Right atrium auricular region (tissue), 2 donors: ENCODE measurements at regions not wholly inside any gene's neighbourhood (a gene's known extent, or its start where the extent isn't known, plus 50 kb on each side); places are given as distances from the start of the nearest gene placed in this dataset.

ENCODE experiments used
- DNase-seq: peaks from one replicate; pipeline ENCODE4 v3.0.0-alpha.2; 2019; ENCODE audit warnings: low spot score
- H3K27ac ChIP-seq, 2 donors: fragments of 200-600 bp; sonication (generic); 1 replicate in 1 of 2; 2 replicates in 1 of 2; pipeline ENCODE4 v1.5.1; 2016 to 2019
- H3K27me3 ChIP-seq, 2 donors: fragments of 200-600 bp; sonication (generic); one replicate each; pipeline versions ENCODE4 v1.5.1 to v1.6.0; 2017 to 2019
- H3K36me3 ChIP-seq: fragments of 200-600 bp; sonication (generic); one replicate; pipeline ENCODE4 v1.5.1; 2016
- H3K4me1 ChIP-seq, 2 donors: fragments of 200-600 bp; sonication (generic); one replicate each; pipeline versions ENCODE4 v1.5.1 to v1.6.0; 2017 to 2019
- H3K4me3 ChIP-seq, 2 donors: fragments of 200-600 bp; sonication (generic); 1 replicate in 1 of 2; 2 replicates in 1 of 2; pipeline ENCODE4 v1.5.1; 2017 to 2019; ENCODE audit warnings: mild to moderate bottlenecking in 1 of 2, moderate library complexity in 1 of 2
- H3K9me3 ChIP-seq, 2 donors: fragments of 200-600 bp; sonication (generic); one replicate each; pipeline ENCODE4 v1.5.1; 2019
- CTCF ChIP-seq, 2 donors: fragments of 200-600 bp; sonication (generic); IDR thresholded peaks; one replicate each; pipeline ENCODE4 v1.5.1; 2019; ENCODE audit warnings: antibody characterized with exemption in 2 of 2

GRCh38 chr13:40458720-40458990, 207.8 kb downstream of the FOXO1 start:
- H3K4me1 ChIP-seq = no peaks in the 10 kb centered on the region
- H3K36me3 ChIP-seq = no peaks in the 10 kb centered on the region
- DNase-seq = no peak
- H3K27ac ChIP-seq = no peak overlapping the region
- no peaks in the 10 kb centered on the region for H3K27me3 ChIP-seq
- H3K4me3 ChIP-seq = no peak overlapping the region
- H3K9me3 ChIP-seq = no peaks in the 10 kb centered on the region
- no peak for TF ChIP-seq CTCF (IDR thresholded peaks at IDR 0.05)

DNA sequence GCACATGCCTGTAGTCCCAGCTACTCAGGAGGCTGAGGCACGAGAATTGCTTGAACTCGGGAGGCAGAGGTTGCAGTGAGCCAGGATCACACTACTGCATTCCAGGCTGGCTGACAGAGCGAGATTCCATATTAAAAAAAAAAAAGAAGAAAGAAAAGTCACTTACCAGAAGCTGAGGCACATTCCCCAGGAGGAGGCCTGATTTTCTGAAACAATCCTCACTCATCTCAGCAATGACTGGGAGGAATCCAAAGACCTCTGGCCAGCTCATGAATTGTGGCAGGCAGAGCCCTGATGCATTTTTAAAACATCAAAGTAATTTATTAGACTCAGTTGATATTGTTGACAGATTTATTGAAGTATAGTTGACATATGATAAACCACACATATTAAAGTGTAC, 206.3 kb downstream of the FOXO1 start:
- Histone ChIP-seq H3K9me3 (no peaks in the 10 kb centered on the region), H3K27ac (no peak overlapping the region)

DNA sequence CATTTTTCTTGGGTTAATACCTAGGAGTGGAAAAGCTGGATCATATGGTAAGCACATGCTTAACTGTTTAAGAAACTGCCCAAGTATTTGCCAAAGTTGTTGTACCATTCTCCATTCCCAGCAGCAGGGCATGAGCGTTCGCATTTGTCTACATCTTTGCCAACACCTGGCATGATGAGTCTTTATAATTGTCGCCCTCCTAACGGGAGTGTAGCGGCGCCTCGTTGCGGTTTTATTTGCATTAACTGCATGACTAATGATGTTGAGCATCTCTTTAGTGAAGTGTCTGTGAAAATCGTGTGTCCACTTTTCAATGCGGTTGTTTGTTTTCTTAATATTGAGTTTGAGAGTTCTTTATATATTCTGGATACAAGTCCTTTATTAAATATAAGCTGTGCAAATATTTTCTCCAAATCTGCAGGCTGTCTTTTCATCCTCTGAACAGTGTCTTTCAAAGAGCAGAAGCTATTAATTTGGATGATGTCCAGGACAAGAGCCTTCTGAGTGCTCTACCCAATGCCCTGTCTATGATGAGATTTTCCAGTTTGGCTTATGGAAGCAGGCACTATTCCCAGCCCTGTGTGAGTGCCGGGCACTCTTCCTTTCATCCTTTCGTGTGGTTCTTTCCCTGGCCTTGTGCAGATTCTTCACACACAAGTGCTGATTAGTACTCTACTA, 202.0 kb downstream of the FOXO1 start:
- TF ChIP-seq CTCF (IDR thresholded peaks at IDR 0.05) = no peak
- no peak for DNase-seq
- no peaks in the 10 kb centered on the region for H3K36me3 ChIP-seq
- H3K4me1 ChIP-seq = no peaks in the 10 kb centered on the region
- H3K27ac ChIP-seq = no peak overlapping the region
- H3K4me3 ChIP-seq = no peak overlapping the region
- H3K9me3 ChIP-seq = no peaks in the 10 kb centered on the region
- no peaks in the 10 kb centered on the region for H3K27me3 ChIP-seq

More for the DNA sequence above, 206.3 kb downstream of the FOXO1 start:
- Histone ChIP-seq H3K27me3 (no peaks in the 10 kb centered on the region), H3K4me3 (no peak overlapping the region), H3K4me1 (no peaks in the 10 kb centered on the region), H3K36me3 (no peaks in the 10 kb centered on the region)
- TF ChIP-seq CTCF (IDR thresholded peaks at IDR 0.05) = no peak
- DNase-seq = no peak

DNA sequence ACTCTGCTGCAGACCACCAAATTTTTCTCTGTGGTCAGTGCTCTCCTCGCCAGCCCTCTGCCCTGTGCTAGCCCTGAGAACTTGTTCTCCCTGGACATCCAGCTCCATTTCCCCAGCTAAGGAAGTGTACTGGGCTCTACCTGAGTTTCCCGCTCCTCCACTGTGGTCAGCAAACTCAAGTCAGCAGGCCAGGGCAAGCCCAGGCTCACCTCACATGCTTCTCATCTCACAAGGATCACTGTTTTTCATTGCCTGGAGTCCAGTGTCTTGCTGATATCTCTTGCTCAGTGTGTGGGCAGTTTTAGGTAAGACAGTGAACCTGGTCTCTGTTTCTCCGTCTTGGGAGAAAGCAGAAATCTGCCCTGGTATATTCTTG, 201.4 kb downstream of the FOXO1 start:
- no peaks in the 10 kb centered on the region for H3K9me3 ChIP-seq
- no peaks in the 10 kb centered on the region for H3K36me3 ChIP-seq
- no peak overlapping the region for H3K27ac ChIP-seq
- H3K4me1 ChIP-seq = peaks cover 0 to under 1% of the 10 kb centered on the region in 2 donors
- no peak for TF ChIP-seq CTCF (IDR thresholded peaks at IDR 0.05)
- no peaks in the 10 kb centered on the region for H3K27me3 ChIP-seq
- H3K4me3 ChIP-seq = no peak overlapping the region
- no peak for DNase-seq

DNA sequence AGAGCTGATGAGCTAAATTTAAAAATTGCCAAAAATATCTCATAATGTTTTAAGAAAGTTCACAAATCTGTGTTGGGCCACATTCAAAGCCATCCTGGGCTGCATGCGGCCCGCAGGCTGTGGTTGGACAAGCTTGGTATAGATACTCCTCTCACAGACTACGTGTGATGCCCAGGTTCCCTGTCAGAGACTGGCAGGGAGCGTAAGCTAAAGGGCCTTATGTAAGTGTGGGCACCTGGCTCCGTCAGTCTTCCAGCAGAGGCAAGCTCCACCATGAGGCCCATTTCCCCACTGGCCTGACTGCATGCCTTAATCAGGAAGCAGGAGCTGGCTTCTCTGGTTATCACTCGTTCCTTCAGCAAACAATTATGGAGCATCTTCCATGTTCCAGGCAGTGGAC, 200.2 kb downstream of the FOXO1 start:
- no peak for DNase-seq
- Histone ChIP-seq H3K27ac (no peak overlapping the region), H3K27me3 (no peaks in the 10 kb centered on the region), H3K4me3 (no peak overlapping the region), H3K36me3 (no peaks in the 10 kb centered on the region), H3K9me3 (no peaks in the 10 kb centered on the region), H3K4me1 (peaks cover 0 to 6% of the 10 kb centered on the region in 2 donors)
- no peak for TF ChIP-seq CTCF (IDR thresholded peaks at IDR 0.05)

DNA sequence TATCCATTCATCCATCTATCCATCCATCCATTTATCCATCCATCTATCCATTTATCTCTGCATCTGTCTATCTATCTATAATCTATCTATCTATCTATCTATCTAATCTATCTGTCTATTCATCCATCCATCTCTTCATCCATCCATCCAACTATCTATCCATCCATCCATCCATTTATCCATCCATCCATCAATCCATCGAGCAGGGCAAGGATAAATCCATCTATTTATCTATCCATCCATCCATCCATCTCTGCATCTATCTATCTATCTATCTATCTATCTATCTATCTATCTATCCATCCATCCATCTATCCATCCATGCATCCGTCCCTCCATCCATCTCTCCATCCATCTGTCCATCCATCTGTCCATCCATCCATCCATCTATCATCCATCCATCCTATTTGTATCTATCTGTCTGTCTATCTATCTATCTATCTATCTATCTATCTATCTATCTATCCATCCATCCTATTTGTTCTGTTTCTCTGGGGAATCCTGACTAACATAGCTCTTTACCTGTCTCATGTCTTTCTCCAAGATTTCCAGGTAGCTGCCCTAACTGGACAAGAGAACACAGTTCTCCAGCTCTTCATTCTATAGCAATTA, 198.1 kb downstream of the FOXO1 start:
- Histone ChIP-seq H3K27ac (no peak overlapping the region), H3K9me3 (no peaks in the 10 kb centered on the region), H3K27me3 (no peaks in the 10 kb centered on the region), H3K36me3 (no peaks in the 10 kb centered on the region), H3K4me3 (no peak overlapping the region), H3K4me1 (peaks cover 0 to 6% of the 10 kb centered on the region in 2 donors)
- no peak for TF ChIP-seq CTCF (IDR thresholded peaks at IDR 0.05)
- DNase-seq = no peak
